K562 (cell line): ENCODE measurements at regions not wholly inside any gene's neighbourhood (a gene's known extent, or its start where the extent isn't known, plus 50 kb on each side); places are given as distances from the start of the nearest gene placed in this dataset.

ENCODE experiments used
- ATAC-seq: fragments of 200-7000 bp; cut with Tn5 transposase; 3 replicates; pipeline ENCODE4 v1.9.1; 2020; ENCODE audit warnings: moderate library complexity
- BruUV-seq: library from RNA; stranded (reverse); fragments of 400-500 nt; replicated peaks from 2 replicates; lab custom pipeline; 2021; lab: Mats Ljungman, UMichigan
- CTCF ChIA-PET: fragments of 300-600 bp; formaldehyde crosslinking; extraction: SDS; loops from one replicate; lab custom pipeline; 2021; ENCODE audit warnings: low intra/inter-chr PET ratio; lab: Yijun Ruan, JAX
- POLR2A ChIA-PET: fragments of 300-600, 350-650 bp; sonication (Branson Sonifier 250); formaldehyde crosslinking; extraction: SDS; loops from one replicate; lab custom pipeline; 2021; ENCODE audit warnings: antibody characterized with exemption, inconsistent platforms; lab: Yijun Ruan, JAX
- DNase-seq, 4 experiments: peaks; one replicate each; pipeline versions ENCODE4 v3.0.0 to v3.0.0-alpha.2; 2011 to 2018; ENCODE audit warnings: low spot score in 3 of 4, mixed read lengths in 3 of 4; ENCODE audit errors: extremely low read depth in 1 of 4
- FAIRE-seq: peaks from 2 replicates; lab custom pipeline; 2011; peaks lifted over from hg19 to GRCh38; lab: Jason Lieb, UNC
- H2AFZ ChIP-seq: 2 replicates; pipeline ENCODE4 v1.6.0; 2011; ENCODE audit warnings: low read depth, low read length, control low read depth, inconsistent platforms
- H3K27ac ChIP-seq: fragments of 200-600 bp; 3 replicates; pipeline ENCODE4 v1.8.0; 2011; ENCODE audit warnings: low read depth, mild to moderate bottlenecking, control low read depth, inconsistent platforms, low read length, moderate library complexity, mixed read lengths; ENCODE audit errors: extremely low read depth
- H3K27me3 ChIP-seq, 2 experiments: fragments of 300-600 bp in 1 of 2; 2 replicates in 1 of 2; 3 replicates in 1 of 2; pipeline versions ENCODE4 v1.6.0 to v1.8.0; 2011; ENCODE audit warnings: inconsistent platforms in 2 of 2, low read length in 2 of 2, mild to moderate bottlenecking in 1 of 2, mixed read lengths in 1 of 2, moderate library complexity in 1 of 2; ENCODE audit not compliant: control insufficient read depth in 2 of 2, insufficient read depth in 2 of 2
- H3K36me3 ChIP-seq: fragments of 300-600 bp; 3 replicates; pipeline ENCODE4 v1.8.0; 2011; ENCODE audit warnings: mild to moderate bottlenecking, low read length, inconsistent platforms; ENCODE audit not compliant: control insufficient read depth, insufficient read depth
- H3K4me1 ChIP-seq, 2 experiments: fragments of 200-600 bp in 1 of 2; replicated peaks in 1 of 2; 2 replicates in 1 of 2; 3 replicates in 1 of 2; pipeline versions ENCODE4 v1.5.1 to v1.8.0; 2011; ENCODE audit warnings: inconsistent platforms in 2 of 2, low read length in 2 of 2, mild to moderate bottlenecking in 1 of 2, mixed read lengths in 1 of 2, moderate library complexity in 1 of 2; ENCODE audit not compliant: control insufficient read depth in 2 of 2, insufficient read depth in 2 of 2
- H3K4me2 ChIP-seq: 2 replicates; pipeline ENCODE4 v1.6.1; 2011; ENCODE audit warnings: low read length, control low read depth, inconsistent platforms, mixed read lengths; ENCODE audit not compliant: insufficient read depth
- H3K4me3 ChIP-seq: fragments of 200-600 bp; sonication (generic), shearing (Covaris generic); 2 replicates; pipeline ENCODE4 v1.5.1; 2016; ENCODE audit warnings: control low read depth, inconsistent platforms
- H3K79me2 ChIP-seq: fragments of 200-600 bp; 3 replicates; pipeline ENCODE4 v1.8.0; 2011; ENCODE audit warnings: low read length, inconsistent platforms; ENCODE audit not compliant: control insufficient read depth, insufficient read depth
- H3K9ac ChIP-seq, 2 experiments: 2 replicates each; pipeline versions ENCODE4 v1.6.0 to v1.6.1; 2011; ENCODE audit warnings: low read depth in 2 of 2, low read length in 2 of 2, control low read depth in 1 of 2, inconsistent platforms in 1 of 2, mild to moderate bottlenecking in 1 of 2, mixed read lengths in 1 of 2; ENCODE audit not compliant: insufficient read depth in 1 of 2
- H3K9me1 ChIP-seq: one replicate; pipeline ENCODE4 v1.6.0; 2011; ENCODE audit warnings: inconsistent platforms, mild to moderate bottlenecking, low read length, moderate library complexity; ENCODE audit not compliant: control insufficient read depth, insufficient read depth
- H3K9me3 ChIP-seq: replicated peaks from 2 replicates; pipeline ENCODE4 v1.5.1; 2011; ENCODE audit warnings: low read depth, low read length, inconsistent platforms; ENCODE audit not compliant: control insufficient read depth, insufficient read depth
- H4K20me1 ChIP-seq: replicated peaks from 2 replicates; pipeline ENCODE4 v1.6.1; 2011; ENCODE audit warnings: low read length, inconsistent platforms, mixed read lengths; ENCODE audit not compliant: control insufficient read depth, insufficient read depth
- ARID2 ChIP-seq: fragments of 450-650 bp; IDR thresholded peaks from 2 replicates; pipeline ENCODE4 v1.6.1; 2017; ENCODE audit warnings: antibody characterized with exemption, mild to moderate bottlenecking
- ATF1 ChIP-seq, 2 experiments: fragments of 450-650 bp in 1 of 2; IDR thresholded peaks; 2 replicates each; pipeline ENCODE4 v1.6.1; 2016; ENCODE audit warnings: missing compliant biosample characterization in 1 of 2, missing genetic modification characterization in 1 of 2
- CBX3 ChIP-seq, 2 experiments: IDR thresholded peaks; 1 replicate in 1 of 2; 2 replicates in 1 of 2; pipeline ENCODE4 v1.6.1; 2012; ENCODE audit warnings: inconsistent platforms in 2 of 2, low read length in 2 of 2, borderline replicate concordance in 1 of 2, control low read depth in 1 of 2
- CHCHD3 ChIP-seq: fragments of 250-450 bp; sonication (Bioruptor Pico); IDR thresholded peaks from 2 replicates; pipeline ENCODE4 v2.1.2; 2022; ENCODE audit warnings: mild to moderate bottlenecking
- CREB3 ChIP-seq: fragments of 450-650 bp; conservative IDR thresholded peaks from 2 replicates; pipeline ENCODE4 v1.6.1; 2016; ENCODE audit warnings: missing genetic modification characterization, low read depth, mild to moderate bottlenecking, missing compliant biosample characterization, moderate library complexity
- HIVEP1 ChIP-seq: fragments of 250-450 bp; sonication (Bioruptor Pico); IDR thresholded peaks from 2 replicates; pipeline ENCODE4 v1.4.0; 2020; ENCODE audit warnings: mild to moderate bottlenecking
- KDM1A ChIP-seq, 2 experiments: fragments of 450-650 bp; IDR thresholded peaks; 2 replicates each; pipeline ENCODE4 v1.6.1; 2016; ENCODE audit warnings: mild to moderate bottlenecking in 2 of 2
- PCBP1 ChIP-seq: fragments of 200-400 bp; formaldehyde crosslinking; IDR thresholded peaks from 2 replicates; pipeline ENCODE4 v1.6.1; 2018; ENCODE audit warnings: mild to moderate bottlenecking, low read depth, low read length; ENCODE audit not compliant: poor library complexity, severe bottlenecking
- PHF8 ChIP-seq: fragments of 200-600 bp; sonication (generic); IDR thresholded peaks from 2 replicates; pipeline ENCODE4 v1.6.1; 2012; ENCODE audit warnings: mixed run types, mild to moderate bottlenecking, inconsistent platforms, low read length, moderate library complexity, borderline replicate concordance
- SETDB1 ChIP-seq: IDR thresholded peaks from one replicate; pipeline ENCODE4 v1.6.1; 2012; ENCODE audit warnings: low read length, control low read depth, inconsistent platforms
- SLC30A9 ChIP-seq: fragments of 250-450 bp; sonication (Bioruptor Pico); IDR thresholded peaks from 2 replicates; pipeline ENCODE4 v1.8.0; 2022; ENCODE audit warnings: mild to moderate bottlenecking, moderate library complexity
- SMAD2 ChIP-seq: fragments of 150-350 bp; IDR thresholded peaks from 2 replicates; pipeline ENCODE4 v1.6.1; 2014; ENCODE audit warnings: low read depth, mild to moderate bottlenecking, low read length
- SMARCA4 ChIP-seq: fragments of 450-650 bp; IDR thresholded peaks from 2 replicates; pipeline ENCODE4 v1.6.1; 2016
- ZFP1 ChIP-seq: fragments of 450-650 bp; formaldehyde crosslinking; IDR thresholded peaks from 2 replicates; pipeline ENCODE4 v1.4.0; 2020; ENCODE audit warnings: mild to moderate bottlenecking, mixed read lengths
- ZNF347 ChIP-seq: fragments of 450-650 bp; formaldehyde crosslinking; IDR thresholded peaks from 2 replicates; pipeline ENCODE4 v1.4.0; 2020; ENCODE audit warnings: low read depth, mild to moderate bottlenecking, moderate library complexity
- ZNF583 ChIP-seq: fragments of 250-450 bp; sonication (Bioruptor Pico); IDR thresholded peaks from 2 replicates; pipeline ENCODE4 v1.4.0; 2020
- WGBS: fragments of 100-300 bp; shearing (Covaris generic); methylation state at CpG from one replicate; pipeline ENCODE4 v1.1.6; 2016; ENCODE audit warnings: low coverage, mixed read lengths; ENCODE audit not compliant: insufficient coverage; ENCODE audit errors: missing lambda C conversion rate; 5-methylcytosine and 5-hydroxymethylcytosine counted together
- in situ Hi-C: fragments of 300-500 bp; cut with MboI; formaldehyde crosslinking; loops from 4 replicates; pipeline ENCODE4 v1.15.0; 2018; ENCODE audit warnings: inconsistent platforms, mixed read lengths
- intact Hi-C: fragments of 100-400 bp; cut with micrococcal nuclease; formaldehyde crosslinking; loops from 2 replicates; pipeline ENCODE4 v1.14.2; 2022
- TF ChIP-seq, protein P1 (sequence below), 2 experiments: IDR thresholded peaks; 2 replicates each; pipeline ENCODE4 v1.6.1; 2012; ENCODE audit warnings: improper control_type of control experiment in 2 of 2, low read depth in 2 of 2, low read length in 2 of 2, borderline replicate concordance in 1 of 2
- TF ChIP-seq, protein P2 (sequence below): sonication (generic); formaldehyde crosslinking; IDR thresholded peaks from 2 replicates; pipeline ENCODE4 v1.8.0; 2022; ENCODE audit warnings: mild to moderate bottlenecking, missing genetic modification reagents, borderline replicate concordance

DNA sequence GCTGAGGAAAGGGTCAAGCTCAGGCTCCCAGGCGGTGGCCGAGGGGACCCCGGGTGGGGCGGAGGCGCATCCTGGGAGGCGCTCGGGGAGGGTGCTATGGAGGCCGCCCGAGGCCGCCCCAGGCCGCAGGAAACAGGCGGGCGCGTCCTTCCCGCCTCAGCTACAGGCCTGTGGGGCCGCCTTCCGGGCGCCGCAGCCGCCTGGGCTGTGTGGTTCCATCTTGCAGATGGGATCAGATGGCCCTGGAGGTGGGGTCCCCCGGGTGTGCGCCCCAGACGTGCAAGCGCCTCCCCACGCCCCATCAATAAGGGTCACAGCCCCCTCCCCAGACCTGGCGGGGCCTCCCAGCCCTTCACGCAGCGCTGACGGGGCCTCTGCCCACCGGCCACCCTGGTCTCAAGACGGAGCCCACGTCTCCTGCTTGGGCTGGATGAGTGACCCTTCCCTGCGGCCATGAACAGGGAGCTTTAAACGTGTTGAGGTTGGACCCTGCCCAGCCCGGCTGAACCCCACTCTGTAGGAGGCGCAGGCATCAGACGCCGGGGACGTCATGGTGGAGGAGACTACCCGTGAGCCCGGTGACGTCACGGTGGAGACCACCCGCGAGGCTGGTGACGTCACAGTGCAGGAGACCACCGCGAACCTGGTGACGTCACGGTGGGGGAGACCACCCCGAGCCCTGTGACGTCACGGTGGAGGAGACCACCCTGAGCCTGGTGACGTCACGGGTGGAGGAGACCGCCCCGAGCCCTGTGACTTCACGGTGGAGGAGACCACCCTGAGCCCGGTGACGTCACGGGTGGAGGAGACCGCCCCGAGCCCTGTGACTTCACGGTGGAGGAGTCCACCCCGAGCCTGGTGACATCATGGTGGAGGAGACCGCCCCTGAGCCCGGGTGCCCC, 267.0 kb downstream of the DLL1 start:
- no peaks in the 10 kb centered on the region for H3K36me3 ChIP-seq
- no peak overlapping the region for H2AFZ ChIP-seq
- peaks cover 0 to 25% of the 10 kb centered on the region in 2 experiments; a peak in 2 of 5 replicates for H3K4me1 ChIP-seq
- in situ Hi-C loops: no loop called here
- H3K27ac ChIP-seq: no peak overlapping the region
- FAIRE-seq: no peak
- H3K9me3 ChIP-seq: no peaks in the 10 kb centered on the region
- H4K20me1 ChIP-seq: 0 out of 2 replicates have a peak, but pooled peaks cover 3% of the 10 kb centered on the region
- ChIA-PET CTCF (no interaction called here), POLR2A (no interaction called here)
- no peaks in the 10 kb centered on the region for H3K79me2 ChIP-seq
- ATAC-seq: no peak
- intact Hi-C loops: no loop called here
- H3K4me3 ChIP-seq: no peak overlapping the region
- H3K9me1 ChIP-seq: no peaks in the 10 kb centered on the region
- H3K9ac ChIP-seq: no peak overlapping the region
- peaks cover 16 to 80% of the 10 kb centered on the region in 2 experiments; a peak in 4 of 5 replicates for H3K27me3 ChIP-seq
- WGBS: 23% methylated on average over 52 of the region's 67 CpGs
- no peak for DNase-seq
- H3K4me2 ChIP-seq: no peak overlapping the region
- no TSS peak for BruUV-seq
- TF ChIP-seq ZNF347 (CRISPR knock-in tag) (no peak), PHF8 (no peak), KDM1A (IDR thresholded peaks at IDR 0.05) (no peak), SETDB1 (no peak), HIVEP1 (CRISPR knock-in tag) (no peak), ZFP1 (CRISPR knock-in tag) (no peak), CBX3 (IDR thresholded peaks at IDR 0.05; ENCODE audit: borderline replicate concordance in 1 of 2, low read length in 2 of 2) (no peak), ARID2 (no peak), ATF1 (CRISPR knock-in tag; IDR thresholded peaks at IDR 0.05) (peak; percentile 68; the same call in 1 of the 2 replicates), ATF1 (tag; IDR thresholded peaks at IDR 0.05) (peak; percentile 93), CREB3 (no peak), SMARCA4 (no peak), PCBP1 (no peak), SMAD2 (no peak), ZNF583 (CRISPR knock-in tag) (no peak), CHCHD3 (CRISPR knock-in tag) (no peak), SLC30A9 (CRISPR knock-in tag) (no peak)
- TF ChIP-seq, protein P1, sequence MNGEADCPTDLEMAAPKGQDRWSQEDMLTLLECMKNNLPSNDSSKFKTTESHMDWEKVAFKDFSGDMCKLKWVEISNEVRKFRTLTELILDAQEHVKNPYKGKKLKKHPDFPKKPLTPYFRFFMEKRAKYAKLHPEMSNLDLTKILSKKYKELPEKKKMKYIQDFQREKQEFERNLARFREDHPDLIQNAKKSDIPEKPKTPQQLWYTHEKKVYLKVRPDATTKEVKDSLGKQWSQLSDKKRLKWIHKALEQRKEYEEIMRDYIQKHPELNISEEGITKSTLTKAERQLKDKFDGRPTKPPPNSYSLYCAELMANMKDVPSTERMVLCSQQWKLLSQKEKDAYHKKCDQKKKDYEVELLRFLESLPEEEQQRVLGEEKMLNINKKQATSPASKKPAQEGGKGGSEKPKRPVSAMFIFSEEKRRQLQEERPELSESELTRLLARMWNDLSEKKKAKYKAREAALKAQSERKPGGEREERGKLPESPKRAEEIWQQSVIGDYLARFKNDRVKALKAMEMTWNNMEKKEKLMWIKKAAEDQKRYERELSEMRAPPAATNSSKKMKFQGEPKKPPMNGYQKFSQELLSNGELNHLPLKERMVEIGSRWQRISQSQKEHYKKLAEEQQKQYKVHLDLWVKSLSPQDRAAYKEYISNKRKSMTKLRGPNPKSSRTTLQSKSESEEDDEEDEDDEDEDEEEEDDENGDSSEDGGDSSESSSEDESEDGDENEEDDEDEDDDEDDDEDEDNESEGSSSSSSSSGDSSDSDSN (IDR thresholded peaks at IDR 0.05; ENCODE audit: borderline replicate concordance in 1 of 2, low read depth in 2 of 2, low read length in 2 of 2): no peak
- TF ChIP-seq, protein P2, sequence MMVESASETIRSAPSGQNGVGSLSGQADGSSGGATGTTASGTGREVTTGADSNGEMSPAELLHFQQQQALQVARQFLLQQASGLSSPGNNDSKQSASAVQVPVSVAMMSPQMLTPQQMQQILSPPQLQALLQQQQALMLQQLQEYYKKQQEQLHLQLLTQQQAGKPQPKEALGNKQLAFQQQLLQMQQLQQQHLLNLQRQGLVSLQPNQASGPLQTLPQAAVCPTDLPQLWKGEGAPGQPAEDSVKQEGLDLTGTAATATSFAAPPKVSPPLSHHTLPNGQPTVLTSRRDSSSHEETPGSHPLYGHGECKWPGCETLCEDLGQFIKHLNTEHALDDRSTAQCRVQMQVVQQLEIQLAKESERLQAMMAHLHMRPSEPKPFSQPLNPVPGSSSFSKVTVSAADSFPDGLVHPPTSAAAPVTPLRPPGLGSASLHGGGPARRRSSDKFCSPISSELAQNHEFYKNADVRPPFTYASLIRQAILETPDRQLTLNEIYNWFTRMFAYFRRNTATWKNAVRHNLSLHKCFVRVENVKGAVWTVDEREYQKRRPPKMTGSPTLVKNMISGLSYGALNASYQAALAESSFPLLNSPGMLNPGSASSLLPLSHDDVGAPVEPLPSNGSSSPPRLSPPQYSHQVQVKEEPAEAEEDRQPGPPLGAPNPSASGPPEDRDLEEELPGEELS (CRISPR knock-in tag): no peak
